ENCODE measurements at regions not wholly inside any gene's neighbourhood (a gene's known extent, or its start where the extent isn't known, plus 50 kb on each side); places are given as distances from the start of the nearest gene placed in this dataset.

GRCh38 chr3:66572090-66572675, 71.4 kb upstream of the LRIG1 start:
- H3K9me2 ChIP-seq (replicated peaks; ENCODE audit: low read length): no peaks in the 10 kb centered on the region
- H3K4me2 ChIP-seq (ENCODE audit: low read length): no peak overlapping the region
- H3K9me3 ChIP-seq (ENCODE audit: low read length): no peaks in the 10 kb centered on the region
- POLR2A ChIA-PET (ENCODE audit: unreplicated experiment): no interaction called here
- H3K9ac ChIP-seq (ENCODE audit: low read length): no peak overlapping the region
- no peak for DNase-seq
- no peaks in the 10 kb centered on the region for H3K36me3 ChIP-seq (ENCODE audit: low read depth, low read length)
- H3K4me1 ChIP-seq (ENCODE audit: insufficient read depth, low read length): no peaks in the 10 kb centered on the region
- CTCF ChIA-PET: no interaction called here
- H3K27me3 ChIP-seq (ENCODE audit: low read length): no peaks in the 10 kb centered on the region
- H2AFZ ChIP-seq (ENCODE audit: low read length): no peak overlapping the region
- no peak overlapping the region for H3K4me3 ChIP-seq (ENCODE audit: low read length)
- H3F3A ChIP-seq (ENCODE audit: low read length, unreplicated experiment): no peaks in the 10 kb centered on the region
- H3K27ac ChIP-seq (ENCODE audit: low read length): no peak overlapping the region
- no peak for ATAC-seq
- TF ChIP-seq, protein P1, sequence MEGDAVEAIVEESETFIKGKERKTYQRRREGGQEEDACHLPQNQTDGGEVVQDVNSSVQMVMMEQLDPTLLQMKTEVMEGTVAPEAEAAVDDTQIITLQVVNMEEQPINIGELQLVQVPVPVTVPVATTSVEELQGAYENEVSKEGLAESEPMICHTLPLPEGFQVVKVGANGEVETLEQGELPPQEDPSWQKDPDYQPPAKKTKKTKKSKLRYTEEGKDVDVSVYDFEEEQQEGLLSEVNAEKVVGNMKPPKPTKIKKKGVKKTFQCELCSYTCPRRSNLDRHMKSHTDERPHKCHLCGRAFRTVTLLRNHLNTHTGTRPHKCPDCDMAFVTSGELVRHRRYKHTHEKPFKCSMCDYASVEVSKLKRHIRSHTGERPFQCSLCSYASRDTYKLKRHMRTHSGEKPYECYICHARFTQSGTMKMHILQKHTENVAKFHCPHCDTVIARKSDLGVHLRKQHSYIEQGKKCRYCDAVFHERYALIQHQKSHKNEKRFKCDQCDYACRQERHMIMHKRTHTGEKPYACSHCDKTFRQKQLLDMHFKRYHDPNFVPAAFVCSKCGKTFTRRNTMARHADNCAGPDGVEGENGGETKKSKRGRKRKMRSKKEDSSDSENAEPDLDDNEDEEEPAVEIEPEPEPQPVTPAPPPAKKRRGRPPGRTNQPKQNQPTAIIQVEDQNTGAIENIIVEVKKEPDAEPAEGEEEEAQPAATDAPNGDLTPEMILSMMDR (conservative IDR thresholded peaks at IDR 0.05; ENCODE audit: low read depth, low read length): no peak
- no TSS peak for BruUV-seq (replicated peaks)
- no peaks in the 10 kb centered on the region for H4K20me1 ChIP-seq (ENCODE audit: low read length)
- intact Hi-C loops (cut with micrococcal nuclease): no loop called here
- no peaks in the 10 kb centered on the region for H3K79me2 ChIP-seq (ENCODE audit: low read length)

DNA sequence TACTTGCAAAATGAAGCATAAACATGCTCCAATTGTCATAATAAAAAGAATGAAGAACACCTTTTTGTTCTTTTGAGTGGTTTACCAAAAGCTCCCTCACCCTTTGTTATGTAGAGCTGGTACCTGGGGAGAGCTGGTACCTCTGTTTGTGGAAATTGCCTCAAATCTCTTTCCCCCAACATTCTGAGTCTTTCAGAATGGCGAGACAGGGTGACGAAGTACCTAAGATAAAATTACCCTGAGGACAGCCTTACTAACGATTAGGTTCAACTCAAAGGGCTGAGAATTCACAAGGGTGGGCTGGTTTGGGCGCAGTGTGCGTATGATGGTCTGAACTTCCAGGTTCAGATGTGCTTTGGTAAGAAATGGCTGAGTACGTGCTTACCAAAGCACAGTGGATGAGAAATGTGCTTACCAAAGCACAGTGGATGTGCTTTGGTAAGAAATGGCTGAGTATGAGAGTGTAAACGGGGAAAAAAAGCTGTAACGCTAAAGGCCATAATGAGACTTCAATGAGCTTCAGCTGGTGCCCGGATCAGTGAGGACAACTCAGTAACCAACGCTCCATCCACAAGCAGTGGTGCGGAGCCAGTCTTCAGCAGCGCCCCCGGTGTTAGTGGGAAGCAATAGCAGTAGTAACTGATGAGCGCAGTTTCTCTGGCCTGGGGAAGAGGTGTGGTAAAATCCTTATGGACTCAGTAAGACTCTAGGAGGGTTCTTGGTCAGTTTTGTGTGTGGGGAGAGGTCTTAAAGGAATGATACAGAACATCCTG, 72.3 kb upstream of the LRIG1 start:
- no peak overlapping the region for H2AFZ ChIP-seq (ENCODE audit: low read length)
- POLR2A ChIA-PET (ENCODE audit: unreplicated experiment): no interaction called here

GRCh38 chr3:66574091-66574490, 73.3 kb upstream of the LRIG1 start:
- intact Hi-C loops (cut with micrococcal nuclease): no loop called here
- H2AFZ ChIP-seq (ENCODE audit: low read length): no peak overlapping the region
- H3F3A ChIP-seq (ENCODE audit: low read length, unreplicated experiment): no peaks in the 10 kb centered on the region
- no peaks in the 10 kb centered on the region for H3K9me3 ChIP-seq (ENCODE audit: low read length)
- H3K27ac ChIP-seq (ENCODE audit: low read length): no peak overlapping the region
- no peak for ATAC-seq
- no peak overlapping the region for H3K9ac ChIP-seq (ENCODE audit: low read length)
- no TSS peak for BruUV-seq (replicated peaks)
- POLR2A ChIA-PET (ENCODE audit: unreplicated experiment): no interaction called here
- H3K4me1 ChIP-seq (ENCODE audit: insufficient read depth, low read length): no peaks in the 10 kb centered on the region
- H3K79me2 ChIP-seq (ENCODE audit: low read length): no peaks in the 10 kb centered on the region
- no peak for TF ChIP-seq EZH2 (IDR thresholded peaks at IDR 0.05; ENCODE audit: low read length, unreplicated experiment)
- TF ChIP-seq, protein P1 (conservative IDR thresholded peaks at IDR 0.05; ENCODE audit: low read depth, low read length): no peak
- TF ChIP-seq EZH2phosphoT487 (IDR thresholded peaks at IDR 0.05; ENCODE audit: borderline replicate concordance, low read length): no peak
- no peaks in the 10 kb centered on the region for H3K36me3 ChIP-seq (ENCODE audit: low read depth, low read length)
- H3K27me3 ChIP-seq (ENCODE audit: low read length): no peaks in the 10 kb centered on the region
- DNase-seq: no peak
- no peaks in the 10 kb centered on the region for H4K20me1 ChIP-seq (ENCODE audit: low read length)
- no peaks in the 10 kb centered on the region for H3K9me2 ChIP-seq (replicated peaks; ENCODE audit: low read length)
- CTCF ChIA-PET: no interaction called here
- no peak overlapping the region for H3K4me2 ChIP-seq (ENCODE audit: low read length)
- H3K4me3 ChIP-seq (ENCODE audit: low read length): no peak overlapping the region

More for the DNA sequence above, 72.3 kb upstream of the LRIG1 start:
- Histone ChIP-seq H3K9ac (ENCODE audit: low read length) (no peak overlapping the region), H3K4me3 (ENCODE audit: low read length) (no peak overlapping the region), H3K27me3 (ENCODE audit: low read length) (no peaks in the 10 kb centered on the region), H3K4me1 (ENCODE audit: insufficient read depth, low read length) (no peaks in the 10 kb centered on the region), H3K36me3 (ENCODE audit: low read depth, low read length) (no peaks in the 10 kb centered on the region), H3K9me3 (ENCODE audit: low read length) (no peaks in the 10 kb centered on the region), H3K9me2 (replicated peaks; ENCODE audit: low read length) (no peaks in the 10 kb centered on the region), H3K79me2 (ENCODE audit: low read length) (no peaks in the 10 kb centered on the region), H3F3A (ENCODE audit: low read length, unreplicated experiment) (no peaks in the 10 kb centered on the region), H3K4me2 (ENCODE audit: low read length) (no peak overlapping the region), H4K20me1 (ENCODE audit: low read length) (no peaks in the 10 kb centered on the region), H3K27ac (ENCODE audit: low read length) (no peak overlapping the region)
- no peak for ATAC-seq
- CTCF ChIA-PET: no interaction called here
- BruUV-seq (replicated peaks): no TSS peak
- TF ChIP-seq, protein P1 (conservative IDR thresholded peaks at IDR 0.05; ENCODE audit: low read depth, low read length): peak; percentile 32
- TF ChIP-seq EZH2 (IDR thresholded peaks at IDR 0.05; ENCODE audit: low read length, unreplicated experiment): no peak
- intact Hi-C loops (cut with micrococcal nuclease): no loop called here
- no peak for DNase-seq
